ENCODE measurements at regions not wholly inside any gene's neighbourhood (a gene's known extent, or its start where the extent isn't known, plus 50 kb on each side); places are given as distances from the start of the nearest gene placed in this dataset.

DNA sequence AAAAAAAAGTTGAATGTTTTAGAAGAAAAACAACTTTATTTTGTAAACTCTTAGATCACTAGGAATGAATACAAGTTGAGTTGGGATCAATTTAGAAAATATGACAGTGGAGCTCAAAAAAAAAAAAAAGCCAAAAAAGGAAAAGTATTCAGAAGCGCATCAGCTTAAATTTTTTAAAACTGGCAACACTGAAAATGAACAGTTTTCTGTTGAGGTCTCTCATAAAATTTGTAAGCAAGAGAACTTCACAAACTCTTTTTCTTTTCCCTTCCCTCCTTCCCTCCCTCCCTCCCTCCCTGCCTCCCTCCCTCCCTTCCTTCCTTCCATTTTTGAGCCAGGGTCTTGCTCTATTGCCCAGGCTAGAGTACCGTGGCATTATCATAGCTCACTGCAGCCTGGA lies 143.9 kb downstream of the B3GNT2 start:
- TF ChIP-seq, protein P1, sequence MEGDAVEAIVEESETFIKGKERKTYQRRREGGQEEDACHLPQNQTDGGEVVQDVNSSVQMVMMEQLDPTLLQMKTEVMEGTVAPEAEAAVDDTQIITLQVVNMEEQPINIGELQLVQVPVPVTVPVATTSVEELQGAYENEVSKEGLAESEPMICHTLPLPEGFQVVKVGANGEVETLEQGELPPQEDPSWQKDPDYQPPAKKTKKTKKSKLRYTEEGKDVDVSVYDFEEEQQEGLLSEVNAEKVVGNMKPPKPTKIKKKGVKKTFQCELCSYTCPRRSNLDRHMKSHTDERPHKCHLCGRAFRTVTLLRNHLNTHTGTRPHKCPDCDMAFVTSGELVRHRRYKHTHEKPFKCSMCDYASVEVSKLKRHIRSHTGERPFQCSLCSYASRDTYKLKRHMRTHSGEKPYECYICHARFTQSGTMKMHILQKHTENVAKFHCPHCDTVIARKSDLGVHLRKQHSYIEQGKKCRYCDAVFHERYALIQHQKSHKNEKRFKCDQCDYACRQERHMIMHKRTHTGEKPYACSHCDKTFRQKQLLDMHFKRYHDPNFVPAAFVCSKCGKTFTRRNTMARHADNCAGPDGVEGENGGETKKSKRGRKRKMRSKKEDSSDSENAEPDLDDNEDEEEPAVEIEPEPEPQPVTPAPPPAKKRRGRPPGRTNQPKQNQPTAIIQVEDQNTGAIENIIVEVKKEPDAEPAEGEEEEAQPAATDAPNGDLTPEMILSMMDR (IDR thresholded peaks at IDR 0.05; ENCODE audit: insufficient read depth, low read depth, low read length) = no peak
- TF ChIP-seq EZH2 (IDR thresholded peaks at IDR 0.05; ENCODE audit: insufficient read depth, low read length) = no peak
